Common myeloid progenitor, CD34-positive (primary cell): ENCODE measurements at regions not wholly inside any gene's neighbourhood (a gene's known extent, or its start where the extent isn't known, plus 50 kb on each side); places are given as distances from the start of the nearest gene placed in this dataset.
A peak's percentile ranks its signal among the peaks of the same experiment; 100 is the strongest.

Source experiments
- CTCF ChIA-PET: fragments of 350-600 bp; sonication (Branson Sonifier 250); formaldehyde crosslinking; loops from one replicate; lab custom pipeline; 2021; ENCODE audit warnings: antibody characterized with exemption; lab: Charles Lee
- POLR2A ChIA-PET: fragments of 350-600 bp; sonication (Branson Sonifier 250); formaldehyde crosslinking; loops from one replicate; lab custom pipeline; 2021; ENCODE audit warnings: antibody characterized with exemption; lab: Charles Lee
- DNase-seq, 3 donors: peaks; one replicate each; pipeline versions ENCODE4 v3.0.0 to v3.0.0-alpha.2; 2013
- H3K27ac ChIP-seq, 2 experiments: 1 replicate in 1 of 2; 2 replicates in 1 of 2; pipeline ENCODE4 v1.7.0; 2013; ENCODE audit warnings: inconsistent platforms in 2 of 2, low read length in 2 of 2, mild to moderate bottlenecking in 2 of 2, low read depth in 1 of 2, moderate library complexity in 1 of 2; ENCODE audit not compliant: severe bottlenecking in 2 of 2, insufficient read depth in 1 of 2, poor library complexity in 1 of 2
- H3K27me3 ChIP-seq, 5 experiments: replicated peaks in 2 of 5; 1 replicate in 3 of 5; 2 replicates in 2 of 5; pipeline versions ENCODE4 v1.6.1 to v1.7.0; 2013; ENCODE audit warnings: low read length in 4 of 5, mild to moderate bottlenecking in 2 of 5, moderate library complexity in 2 of 5, inconsistent platforms in 1 of 5; ENCODE audit not compliant: insufficient read depth in 5 of 5, control insufficient read depth in 4 of 5
- H3K36me3 ChIP-seq, 4 experiments: 1 replicate in 2 of 4; 2 replicates in 2 of 4; pipeline versions ENCODE4 v1.6.1 to v1.7.0; 2013; ENCODE audit warnings: low read length in 3 of 4, control low read depth in 1 of 4, mild to moderate bottlenecking in 1 of 4; ENCODE audit not compliant: control insufficient read depth in 4 of 4, insufficient read depth in 4 of 4
- H3K4me1 ChIP-seq, 4 experiments: 1 replicate in 3 of 4; 2 replicates in 1 of 4; pipeline versions ENCODE4 v1.6.1 to v1.7.1; 2013; ENCODE audit warnings: low read length in 3 of 4, mild to moderate bottlenecking in 3 of 4, control low read depth in 1 of 4, inconsistent platforms in 1 of 4, moderate library complexity in 1 of 4; ENCODE audit not compliant: control insufficient read depth in 4 of 4, insufficient read depth in 4 of 4; ENCODE audit errors: control extremely low read depth in 1 of 4
- H3K4me3 ChIP-seq, 7 experiments: 1 replicate in 4 of 7; 2 replicates in 3 of 7; pipeline versions ENCODE4 v1.5.1 to v1.7.0; 2013; ENCODE audit warnings: mild to moderate bottlenecking in 7 of 7, low read length in 6 of 7, moderate library complexity in 6 of 7, inconsistent platforms in 2 of 7, low read depth in 2 of 7, control low read depth in 1 of 7; ENCODE audit not compliant: insufficient read depth in 4 of 7, control insufficient read depth in 1 of 7; ENCODE audit errors: extremely low read depth in 1 of 7
- H3K9me3 ChIP-seq, 5 experiments: 1 replicate in 4 of 5; 2 replicates in 1 of 5; pipeline versions ENCODE4 v1.6.1 to v1.7.1; 2013; ENCODE audit warnings: low read length in 4 of 5, mild to moderate bottlenecking in 2 of 5, inconsistent platforms in 1 of 5, low read depth in 1 of 5, moderate library complexity in 1 of 5; ENCODE audit not compliant: control insufficient read depth in 4 of 5, insufficient read depth in 2 of 5; ENCODE audit errors: control extremely low read depth in 1 of 5
- WGBS: methylation state at CpG from one replicate; pipeline ENCODE4 v1.1.5; 2013; ENCODE audit not compliant: insufficient coverage; 5-methylcytosine and 5-hydroxymethylcytosine counted together

GRCh38 chr6:84615987-84616386 is 148.4 kb downstream of the TBX18 start:
- Histone ChIP-seq H3K4me3 (no peak overlapping the region), H3K27me3 (peaks cover 0 to 14% (median 2%) of the 10 kb centered on the region in 5 experiments), H3K36me3 (no peaks in the 10 kb centered on the region), H3K4me1 (no peaks in the 10 kb centered on the region), H3K9me3 (peaks cover 0 to 2% (median 0%) of the 10 kb centered on the region in 5 experiments), H3K27ac (no peak overlapping the region)
- ChIA-PET CTCF (no interaction called here), POLR2A (no interaction called here)
- DNase-seq: no peak
- 70% methylated on average over 1 of the region's 2 CpGs for WGBS

GRCh38 chr6:84615113-84615850 is 149.1 kb downstream of the TBX18 start:
- DNase-seq: no peak
- H3K4me3 ChIP-seq: no peak overlapping the region
- WGBS: no CpG with 5 or more reads among the region's 2 CpGs
- H3K36me3 ChIP-seq: no peaks in the 10 kb centered on the region
- ChIA-PET POLR2A (no interaction called here), CTCF (interaction anchor here (0.6 kb wide), 1 partner anchor 1558 kb away, joined by 3 read pairs; no protein-coding TSS in a partner anchor)
- H3K27ac ChIP-seq: no peak overlapping the region
- H3K9me3 ChIP-seq: peaks cover 0 to 2% (median 0%) of the 10 kb centered on the region in 5 experiments
- peaks cover 0 to 14% (median 2%) of the 10 kb centered on the region in 5 experiments for H3K27me3 ChIP-seq
- no peaks in the 10 kb centered on the region for H3K4me1 ChIP-seq

GRCh38 chr6:84606860-84607259 is 157.5 kb downstream of the TBX18 start:
- peaks cover 0 to 3% (median 0%) of the 10 kb centered on the region in 5 experiments for H3K27me3 ChIP-seq
- H3K27ac ChIP-seq: no peak overlapping the region
- POLR2A ChIA-PET: no interaction called here
- no peak overlapping the region for H3K4me3 ChIP-seq
- CTCF ChIA-PET: interaction anchor here (0.7 kb wide), 1 partner anchor 58 kb away, joined by 3 read pairs; no protein-coding TSS in a partner anchor
- no peaks in the 10 kb centered on the region for H3K4me1 ChIP-seq
- no peak for DNase-seq
- WGBS: no CpG with 5 or more reads among the region's 2 CpGs
- no peaks in the 10 kb centered on the region for H3K36me3 ChIP-seq
- no peaks in the 10 kb centered on the region for H3K9me3 ChIP-seq

GRCh38 chr6:84605298-84605697 is 159.1 kb downstream of the TBX18 start:
- ChIA-PET CTCF (no interaction called here), POLR2A (no interaction called here)
- Histone ChIP-seq H3K4me3 (no peak overlapping the region), H3K36me3 (no peaks in the 10 kb centered on the region), H3K9me3 (no peaks in the 10 kb centered on the region), H3K27ac (no peak overlapping the region), H3K27me3 (peaks cover 0 to 3% (median 0%) of the 10 kb centered on the region in 5 experiments), H3K4me1 (peaks cover 0 to 3% (median 0%) of the 10 kb centered on the region in 4 experiments)
- WGBS: no CpG with 5 or more reads among the region's 1 CpG
- no peak for DNase-seq

GRCh38 chr6:84601366-84601765 is 163.0 kb downstream of the TBX18 start:
- H3K9me3 ChIP-seq: no peaks in the 10 kb centered on the region
- CTCF ChIA-PET: no interaction called here
- no peak overlapping the region for H3K27ac ChIP-seq
- 80% methylated on average over 1 of the region's 3 CpGs for WGBS
- POLR2A ChIA-PET: no interaction called here
- H3K4me3 ChIP-seq: no peak overlapping the region
- H3K27me3 ChIP-seq: no peaks in the 10 kb centered on the region
- peak in 2 of 3 donors; percentile 7 to 14 for DNase-seq
- no peaks in the 10 kb centered on the region for H3K36me3 ChIP-seq
- peaks cover 0 to 7% (median 2%) of the 10 kb centered on the region in 4 experiments for H3K4me1 ChIP-seq

- Histone ChIP-seq H3K27ac (no peak overlapping the region), H3K9me3 (no peaks in the 10 kb centered on the region), H3K4me1 (peaks cover 0 to 7% (median 2%) of the 10 kb centered on the region in 4 experiments), H3K4me3 (no peak overlapping the region), H3K36me3 (no peaks in the 10 kb centered on the region), H3K27me3 (no peaks in the 10 kb centered on the region)
- DNase-seq: no peak
- WGBS: no CpG with 5 or more reads among the region's 1 CpG
- ChIA-PET CTCF (no interaction called here), POLR2A (no interaction called here)
Observed at GRCh38 chr6:84599991-84600390, 164.4 kb downstream of the TBX18 start.

GRCh38 chr6:84597238-84597875 is 167.0 kb downstream of the TBX18 start:
- Histone ChIP-seq H3K9me3 (peaks cover 0 to 8% (median 0%) of the 10 kb centered on the region in 5 experiments), H3K4me3 (peak overlapping the region in 1 of 7 experiments; percentile 32), H3K4me1 (peaks cover 0 to 7% (median 2%) of the 10 kb centered on the region in 4 experiments), H3K27ac (no peak overlapping the region), H3K36me3 (no peaks in the 10 kb centered on the region), H3K27me3 (peaks cover 0 to 11% (median 0%) of the 10 kb centered on the region in 5 experiments)
- no CpG with 5 or more reads among the region's 4 CpGs for WGBS
- CTCF ChIA-PET: no interaction called here
- POLR2A ChIA-PET: no interaction called here
- peak in 2 of 3 donors; percentile 12 to 29 for DNase-seq
